Transverse colon (tissue), 4 donors: ENCODE measurements at regions not wholly inside any gene's neighbourhood (a gene's known extent, or its start where the extent isn't known, plus 50 kb on each side); places are given as distances from the start of the nearest gene placed in this dataset.
"Not testable (repeated sequence)": the region's sequence is repeated elsewhere in the genome, so short reads cannot be mapped to it uniquely, and the experiment has no call there.

Source experiments
- CTCF ChIP-seq, 5 experiments: fragments of 200-600 bp in 3 of 5; fragments of 450-650 bp in 2 of 5; sonication (generic) in 3 of 5; IDR thresholded peaks; 1 replicate in 2 of 5; 2 replicates in 3 of 5; pipeline ENCODE4 v1.5.1; 2016 to 2017; ENCODE audit warnings: antibody characterized with exemption in 5 of 5, inconsistent platforms in 3 of 5, mild to moderate bottlenecking in 2 of 5, moderate library complexity in 1 of 5
- POLR2A ChIP-seq: fragments of 450-650 bp; IDR thresholded peaks from one replicate; pipeline ENCODE4 v1.6.1; 2016; ENCODE audit warnings: antibody characterized with exemption, mild to moderate bottlenecking, moderate library complexity
- POLR2AphosphoS5 ChIP-seq, 3 donors: sonication (generic); formaldehyde crosslinking; IDR thresholded peaks; one replicate each; pipeline ENCODE4 v1.6.1; 2016; ENCODE audit warnings: antibody characterized with exemption in 3 of 3

- TF ChIP-seq CTCF (IDR thresholded peaks at IDR 0.05); POLR2AphosphoS5 (IDR thresholded peaks at IDR 0.05); POLR2A: not testable (repeated sequence)
Observed at GRCh38 chr10:90233805-90234204, 532.4 kb downstream of the KIF20B start.
